C4-2B (cell line): ENCODE measurements at regions not wholly inside any gene's neighbourhood (a gene's known extent, or its start where the extent isn't known, plus 50 kb on each side); places are given as distances from the start of the nearest gene placed in this dataset.

ENCODE experiments used
- ZFX ChIP-seq: fragments of 450-650 bp; IDR thresholded peaks from 2 replicates; pipeline ENCODE4 v1.6.1; 2017
- TF ChIP-seq, protein P1 (sequence below): fragments of 450-650 bp; conservative IDR thresholded peaks from 2 replicates; pipeline ENCODE4 v1.5.1; 2017; ENCODE audit warnings: mild to moderate bottlenecking

DNA sequence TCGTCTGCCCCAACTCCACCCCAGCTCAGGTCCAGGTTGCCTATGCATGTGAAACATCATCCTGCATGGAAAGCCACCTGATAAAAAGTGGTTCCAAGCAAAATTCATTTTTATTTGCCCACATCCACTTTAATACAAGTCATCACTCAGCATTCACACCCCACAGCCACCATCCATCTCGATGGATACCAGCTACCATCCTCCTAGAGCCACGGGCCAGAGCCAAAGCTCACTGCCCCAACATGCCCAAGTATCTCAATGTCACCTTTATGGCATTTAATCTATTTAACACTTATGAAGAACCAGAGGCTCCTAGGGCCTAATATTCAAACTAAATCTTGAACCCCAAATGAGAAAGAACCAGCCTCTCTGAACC lies 70.5 kb downstream of the COPRS start:
- TF ChIP-seq, protein P1, sequence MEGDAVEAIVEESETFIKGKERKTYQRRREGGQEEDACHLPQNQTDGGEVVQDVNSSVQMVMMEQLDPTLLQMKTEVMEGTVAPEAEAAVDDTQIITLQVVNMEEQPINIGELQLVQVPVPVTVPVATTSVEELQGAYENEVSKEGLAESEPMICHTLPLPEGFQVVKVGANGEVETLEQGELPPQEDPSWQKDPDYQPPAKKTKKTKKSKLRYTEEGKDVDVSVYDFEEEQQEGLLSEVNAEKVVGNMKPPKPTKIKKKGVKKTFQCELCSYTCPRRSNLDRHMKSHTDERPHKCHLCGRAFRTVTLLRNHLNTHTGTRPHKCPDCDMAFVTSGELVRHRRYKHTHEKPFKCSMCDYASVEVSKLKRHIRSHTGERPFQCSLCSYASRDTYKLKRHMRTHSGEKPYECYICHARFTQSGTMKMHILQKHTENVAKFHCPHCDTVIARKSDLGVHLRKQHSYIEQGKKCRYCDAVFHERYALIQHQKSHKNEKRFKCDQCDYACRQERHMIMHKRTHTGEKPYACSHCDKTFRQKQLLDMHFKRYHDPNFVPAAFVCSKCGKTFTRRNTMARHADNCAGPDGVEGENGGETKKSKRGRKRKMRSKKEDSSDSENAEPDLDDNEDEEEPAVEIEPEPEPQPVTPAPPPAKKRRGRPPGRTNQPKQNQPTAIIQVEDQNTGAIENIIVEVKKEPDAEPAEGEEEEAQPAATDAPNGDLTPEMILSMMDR: no peak
- no peak for TF ChIP-seq ZFX
